SK-N-SH (cell line): ENCODE measurements at regions not wholly inside any gene's neighbourhood (a gene's known extent, or its start where the extent isn't known, plus 50 kb on each side); places are given as distances from the start of the nearest gene placed in this dataset.

Experiments
- CTCF ChIA-PET: fragments of 300-600, 350-600 bp; formaldehyde crosslinking; extraction: SDS; loops from one replicate; lab custom pipeline; 2021; lab: Yijun Ruan, JAX
- POLR2A ChIA-PET: fragments of 350-600 bp; sonication (Branson Sonifier 250); formaldehyde crosslinking; extraction: SDS; loops from one replicate; lab custom pipeline; 2020; ENCODE audit warnings: antibody characterized with exemption, inconsistent platforms; lab: Yijun Ruan, JAX
- DNase-seq: peaks from one replicate; pipeline ENCODE4 v3.0.0; 2012
- H2AFZ ChIP-seq: fragments of 200-600 bp; sonication (generic); 2 replicates; pipeline ENCODE4 v1.8.1; 2016; ENCODE audit warnings: antibody characterized with exemption, mild to moderate bottlenecking, low read depth
- H3F3A ChIP-seq: fragments of 200-600 bp; sonication (generic); replicated peaks from 2 replicates; pipeline ENCODE3; 2016; ENCODE audit warnings: antibody characterized with exemption, mild to moderate bottlenecking; ENCODE audit not compliant: insufficient read depth
- H3K27ac ChIP-seq, 2 experiments: fragments of 200-500 bp in 1 of 2; fragments of 200-600 bp in 1 of 2; sonication (Bioruptor generic) in 1 of 2; sonication (generic), shearing (Covaris generic) in 1 of 2; 2 replicates each; pipeline versions ENCODE4 v1.5.1 to v1.6.1; 2014 to 2016; ENCODE audit warnings: low read depth in 2 of 2, inconsistent platforms in 1 of 2, low read length in 1 of 2, mild to moderate bottlenecking in 1 of 2, mixed read lengths in 1 of 2
- H3K27me3 ChIP-seq: fragments of 200-600 bp; sonication (generic), shearing (Covaris generic); 2 replicates; pipeline ENCODE4 v1.6.1; 2016; ENCODE audit warnings: mixed run types; ENCODE audit not compliant: insufficient read depth
- H3K36me3 ChIP-seq, 2 experiments: fragments of 200-500 bp in 1 of 2; fragments of 200-600 bp in 1 of 2; sonication (Bioruptor generic) in 1 of 2; sonication (generic) in 1 of 2; replicated peaks in 1 of 2; 2 replicates each; pipeline versions ENCODE3 to v1.5.1; 2014 to 2016; ENCODE audit warnings: low read length in 1 of 2, mild to moderate bottlenecking in 1 of 2; ENCODE audit not compliant: insufficient read depth in 2 of 2, control insufficient read depth in 1 of 2
- H3K4me1 ChIP-seq, 2 experiments: fragments of 200-500 bp in 1 of 2; fragments of 200-600 bp in 1 of 2; sonication (Bioruptor generic) in 1 of 2; sonication (generic), shearing (Covaris generic) in 1 of 2; 2 replicates each; pipeline versions ENCODE4 v1.5.1 to v1.6.1; 2014 to 2016; ENCODE audit warnings: low read depth in 1 of 2, low read length in 1 of 2, mixed run types in 1 of 2; ENCODE audit not compliant: insufficient read depth in 2 of 2, control insufficient read depth in 1 of 2
- H3K4me2 ChIP-seq: fragments of 200-600 bp; sonication (generic), shearing (Covaris generic); 2 replicates; pipeline ENCODE4 v1.6.1; 2017; ENCODE audit warnings: mixed run types
- H3K4me3 ChIP-seq, 2 experiments: fragments of 200-500 bp in 1 of 2; fragments of 200-600 bp in 1 of 2; sonication (Bioruptor generic) in 1 of 2; sonication (generic), shearing (Covaris generic) in 1 of 2; 2 replicates each; pipeline versions ENCODE4 v1.5.1 to v1.8.1; 2014 to 2016; ENCODE audit warnings: low read depth in 2 of 2, inconsistent platforms in 1 of 2, low read length in 1 of 2, mild to moderate bottlenecking in 1 of 2, mixed read lengths in 1 of 2, moderate library complexity in 1 of 2
- H3K79me2 ChIP-seq: fragments of 200-600 bp; sonication (generic); 2 replicates; pipeline ENCODE4 v1.8.1; 2017; ENCODE audit warnings: mild to moderate bottlenecking; ENCODE audit not compliant: insufficient read depth
- H3K9ac ChIP-seq: fragments of 200-600 bp; sonication (generic); 2 replicates; pipeline ENCODE4 v1.6.1; 2017; ENCODE audit warnings: mixed run types
- H3K9me2 ChIP-seq: fragments of 200-600 bp; sonication (generic); 2 replicates; pipeline ENCODE4 v1.6.1; 2017; ENCODE audit warnings: mixed run types
- H3K9me3 ChIP-seq: fragments of 200-600 bp; sonication (generic); 2 replicates; pipeline ENCODE4 v1.6.1; 2017; ENCODE audit warnings: mixed run types, mild to moderate bottlenecking, moderate library complexity
- H4K20me1 ChIP-seq: fragments of 200-600 bp; sonication (generic); 2 replicates; pipeline ENCODE4 v1.6.1; 2017; ENCODE audit warnings: mild to moderate bottlenecking, mixed run types; ENCODE audit not compliant: insufficient read depth
- ELF1 ChIP-seq: IDR thresholded peaks from 2 replicates; pipeline ENCODE4 v1.4.0; 2012
- EP300 ChIP-seq, 2 experiments: IDR thresholded peaks; 2 replicates each; pipeline versions ENCODE4 v1.4.0 to v1.6.1; 2012; ENCODE audit warnings: borderline replicate concordance in 1 of 2, low read depth in 1 of 2, low read length in 1 of 2
- EZH2phosphoT487 ChIP-seq: fragments of 200-600 bp; sonication (generic); IDR thresholded peaks from 2 replicates; pipeline ENCODE4 v1.6.1; 2017; ENCODE audit warnings: low read depth, mixed run types, mild to moderate bottlenecking, antibody characterized with exemption, moderate library complexity, borderline replicate concordance
- FOSL2 ChIP-seq: IDR thresholded peaks from 2 replicates; pipeline ENCODE4 v1.4.0; 2012; ENCODE audit warnings: low read depth, mild to moderate bottlenecking, moderate library complexity, borderline replicate concordance
- FOXM1 ChIP-seq: IDR thresholded peaks from 2 replicates; pipeline ENCODE4 v1.4.0; 2012; ENCODE audit warnings: low read depth, mild to moderate bottlenecking
- GABPA ChIP-seq: IDR thresholded peaks from 2 replicates; pipeline ENCODE4 v1.4.0; 2012; ENCODE audit warnings: low read depth, mild to moderate bottlenecking
- IRF3 ChIP-seq: fragments of 150-350 bp; IDR thresholded peaks from 2 replicates; pipeline ENCODE4 v1.6.1; 2016; ENCODE audit warnings: mild to moderate bottlenecking, low read depth, low read length
- JUND ChIP-seq: IDR thresholded peaks from 2 replicates; pipeline ENCODE4 v1.4.0; 2012
- MEF2A ChIP-seq: IDR thresholded peaks from 2 replicates; pipeline ENCODE4 v1.4.0; 2012; ENCODE audit warnings: low read depth, borderline replicate concordance
- NFIC ChIP-seq: IDR thresholded peaks from 2 replicates; pipeline ENCODE4 v1.4.0; 2012; ENCODE audit warnings: borderline replicate concordance
- PBX3 ChIP-seq: IDR thresholded peaks from 2 replicates; pipeline ENCODE4; 2012
- RCOR1 ChIP-seq: fragments of 150-350 bp; IDR thresholded peaks from 2 replicates; pipeline ENCODE4 v1.6.1; 2017; ENCODE audit warnings: antibody characterized with exemption, low read length
- REST ChIP-seq: IDR thresholded peaks from 2 replicates; pipeline ENCODE4 v1.6.1; 2012; ENCODE audit warnings: mild to moderate bottlenecking, low read depth, low read length, moderate library complexity
- RFX5 ChIP-seq: IDR thresholded peaks from 2 replicates; pipeline ENCODE4 v1.6.1; 2012; ENCODE audit warnings: mild to moderate bottlenecking, improper control_type of control experiment, low read length
- RXRA ChIP-seq: IDR thresholded peaks from 2 replicates; pipeline ENCODE4 v1.4.0; 2012; ENCODE audit warnings: low read depth, mild to moderate bottlenecking, borderline replicate concordance
- SIN3A ChIP-seq: IDR thresholded peaks from 2 replicates; pipeline ENCODE4 v1.6.1; 2012; ENCODE audit warnings: low read depth, mild to moderate bottlenecking, low read length, moderate library complexity, borderline replicate concordance
- TEAD4 ChIP-seq: IDR thresholded peaks from 2 replicates; pipeline ENCODE4 v1.4.0; 2012; ENCODE audit warnings: mild to moderate bottlenecking, borderline replicate concordance; ENCODE audit not compliant: insufficient read depth
- USF1 ChIP-seq: IDR thresholded peaks from 2 replicates; pipeline ENCODE4 v1.4.0; 2012; ENCODE audit warnings: low read depth, borderline replicate concordance
- ZBTB33 ChIP-seq: IDR thresholded peaks from 2 replicates; pipeline ENCODE4 v1.4.0; 2012; ENCODE audit warnings: low read depth, borderline replicate concordance
- WGBS: methylation state at CpG from one replicate; pipeline ENCODE4 v1.1.6; 2017; ENCODE audit warnings: low lambda C conversion rate; 5-methylcytosine and 5-hydroxymethylcytosine counted together

GRCh38 chr20:4086771-4087687 is 61.6 kb upstream of the SMOX start:
- no peak overlapping the region for H3K4me3 ChIP-seq
- no peak overlapping the region for H2AFZ ChIP-seq
- no peak overlapping the region for H3K9ac ChIP-seq
- H3K36me3 ChIP-seq, result no peaks in the 10 kb centered on the region
- no peak for DNase-seq
- no peaks in the 10 kb centered on the region for H4K20me1 ChIP-seq
- peaks cover 13 to 23% of the 10 kb centered on the region in 2 experiments; a peak in 3 of 4 replicates for H3K4me1 ChIP-seq
- 84% methylated on average over 13 of the region's 13 CpGs for WGBS
- no peak overlapping the region for H3K4me2 ChIP-seq
- no peaks in the 10 kb centered on the region for H3K79me2 ChIP-seq
- no peaks in the 10 kb centered on the region for H3K9me3 ChIP-seq
- POLR2A ChIA-PET, result no interaction called here
- CTCF ChIA-PET, result interaction anchor here (0.6 to 9.5 kb wide), 7 partner anchors 16 to 300 kb away, joined by 3 to 82 read pairs (median 4); partner anchors contain the start of gene CENPB
- TF ChIP-seq NFIC (no peak), TEAD4 (no peak), SIN3A (no peak), FOXM1 (no peak), RXRA (no peak), PBX3 (no peak), JUND (no peak), IRF3 (no peak), RCOR1 (no peak), ZBTB33 (no peak), REST (no peak), EP300 (IDR thresholded peaks at IDR 0.05; ENCODE audit: borderline replicate concordance in 1 of 2, low read depth in 1 of 2, low read length in 1 of 2) (no peak), MEF2A (no peak), GABPA (no peak), ELF1 (no peak), RFX5 (no peak), FOSL2 (no peak), EZH2phosphoT487 (no peak), USF1 (no peak)
- peaks cover 30% of the 10 kb centered on the region for H3F3A ChIP-seq
- H3K27ac ChIP-seq, result 0 out of 4 replicates have a peak overlapping the region, but pooled peaks of 1 of the 2 experiments have one; percentile 15
- H3K9me2 ChIP-seq, result no peaks in the 10 kb centered on the region
- no peaks in the 10 kb centered on the region for H3K27me3 ChIP-seq
